CD14-positive monocyte (primary cell): ENCODE measurements at regions not wholly inside any gene's neighbourhood (a gene's known extent, or its start where the extent isn't known, plus 50 kb on each side); places are given as distances from the start of the nearest gene placed in this dataset.

Experiments used
- DNase-seq, 3 donors: peaks; one replicate each; pipeline ENCODE4 v3.0.0-alpha.2; 2011 to 2022
- H2AFZ ChIP-seq: 2 replicates; pipeline ENCODE4 v1.6.0; 2012; ENCODE audit warnings: mild to moderate bottlenecking, low read depth, low read length, inconsistent platforms; ENCODE audit not compliant: insufficient read depth, poor library complexity, severe bottlenecking
- H3K27ac ChIP-seq, 2 donors: 1 replicate in 1 of 2; 2 replicates in 1 of 2; pipeline ENCODE4 v1.5.1; 2012 to 2013; ENCODE audit warnings: low read length in 2 of 2, control low read depth in 1 of 2, inconsistent platforms in 1 of 2, low read depth in 1 of 2, mild to moderate bottlenecking in 1 of 2
- H3K27me3 ChIP-seq, 2 donors: one replicate each; pipeline versions ENCODE4 v1.6.0 to v1.6.1; 2011 to 2013; ENCODE audit warnings: low read length in 2 of 2; ENCODE audit not compliant: control insufficient read depth in 2 of 2, insufficient read depth in 2 of 2
- H3K36me3 ChIP-seq, 2 donors: replicated peaks in 1 of 2; 1 replicate in 1 of 2; 2 replicates in 1 of 2; pipeline versions ENCODE4 v1.5.1 to v1.6.1; 2012 to 2013; ENCODE audit warnings: low read length in 2 of 2, control low read depth in 1 of 2, inconsistent platforms in 1 of 2, mild to moderate bottlenecking in 1 of 2; ENCODE audit not compliant: insufficient read depth in 2 of 2, control insufficient read depth in 1 of 2
- H3K4me1 ChIP-seq, 2 donors: 1 replicate in 1 of 2; 2 replicates in 1 of 2; pipeline versions ENCODE4 v1.5.1 to v1.6.1; 2012 to 2013; ENCODE audit warnings: low read length in 2 of 2, control low read depth in 1 of 2, inconsistent platforms in 1 of 2, mild to moderate bottlenecking in 1 of 2, moderate library complexity in 1 of 2; ENCODE audit not compliant: insufficient read depth in 2 of 2, control insufficient read depth in 1 of 2
- H3K4me2 ChIP-seq: replicated peaks from 2 replicates; pipeline ENCODE3; 2012; ENCODE audit warnings: low read length, moderate library complexity, mild to moderate bottlenecking; ENCODE audit not compliant: poor library complexity, severe bottlenecking; ENCODE audit errors: extremely low read depth
- H3K4me3 ChIP-seq, 3 experiments: fragments of 200-600 bp in 1 of 3; sonication (generic) in 1 of 3; replicated peaks in 1 of 3; 1 replicate in 2 of 3; 2 replicates in 1 of 3; pipeline ENCODE4 v1.5.1; 2011 to 2013; ENCODE audit warnings: low read length in 3 of 3, mild to moderate bottlenecking in 3 of 3, control low read depth in 2 of 3, low read depth in 2 of 3, inconsistent platforms in 1 of 3, moderate library complexity in 1 of 3
- H3K79me2 ChIP-seq: 2 replicates; pipeline ENCODE4 v1.6.0; 2012; ENCODE audit warnings: mild to moderate bottlenecking, control low read depth, inconsistent platforms, low read length, moderate library complexity; ENCODE audit not compliant: insufficient read depth
- H3K9ac ChIP-seq: 2 replicates; pipeline ENCODE4 v1.6.0; 2017; ENCODE audit warnings: low read length, mild to moderate bottlenecking; ENCODE audit not compliant: insufficient read depth, poor library complexity, severe bottlenecking
- H3K9me3 ChIP-seq, 2 donors: replicated peaks in 1 of 2; 1 replicate in 1 of 2; 2 replicates in 1 of 2; pipeline versions ENCODE4 v1.5.1 to v1.6.1; 2012 to 2013; ENCODE audit warnings: low read length in 2 of 2, control low read depth in 1 of 2; ENCODE audit not compliant: control insufficient read depth in 1 of 2, insufficient read depth in 1 of 2
- H4K20me1 ChIP-seq: 2 replicates; pipeline ENCODE4 v1.6.0; 2012; ENCODE audit warnings: mild to moderate bottlenecking, low read length, control low read depth, moderate library complexity; ENCODE audit not compliant: insufficient read depth
- H3K27ac Mint-ChIP-seq, 7 donors: one replicate each; pipeline ENCODE4 v1.8.0; 2020; ENCODE audit warnings: mild to moderate bottlenecking in 7 of 7, mixed read lengths in 7 of 7, moderate library complexity in 6 of 7, inconsistent platforms in 2 of 7
- H3K27me3 Mint-ChIP-seq, 3 donors: one replicate each; pipeline ENCODE4 v1.8.0; 2021 to 2022; ENCODE audit warnings: low read depth in 3 of 3, mild to moderate bottlenecking in 3 of 3, mixed read lengths in 3 of 3, moderate library complexity in 3 of 3, inconsistent platforms in 1 of 3
- H3K36me3 Mint-ChIP-seq, 2 donors: one replicate each; pipeline ENCODE4 v1.8.0; 2020; ENCODE audit warnings: mixed read lengths in 2 of 2, inconsistent platforms in 1 of 2, mild to moderate bottlenecking in 1 of 2
- H3K4me1 Mint-ChIP-seq: one replicate; pipeline ENCODE4 v1.8.0; 2020; ENCODE audit warnings: mild to moderate bottlenecking, mixed read lengths
- H3K4me3 Mint-ChIP-seq, 2 donors: one replicate each; pipeline ENCODE4 v1.8.0; 2020; ENCODE audit warnings: mild to moderate bottlenecking in 2 of 2, mixed read lengths in 2 of 2, moderate library complexity in 1 of 2
- H3K9me3 Mint-ChIP-seq, 7 donors: one replicate each; pipeline ENCODE4 v1.8.0; 2020 to 2022; ENCODE audit warnings: mixed read lengths in 7 of 7, mild to moderate bottlenecking in 6 of 7, moderate library complexity in 6 of 7, inconsistent platforms in 2 of 7
- WGBS: methylation state at CpG from one replicate; pipeline ENCODE4 v1.1.5; 2013; ENCODE audit warnings: missing lambda C conversion rate; ENCODE audit not compliant: insufficient coverage; 5-methylcytosine and 5-hydroxymethylcytosine counted together
- intact Hi-C, 2 donors: fragments of 100-400 bp; cut with micrococcal nuclease; formaldehyde crosslinking; loops; one replicate each; pipeline versions ENCODE4 v1.15.0 to v1.15.1; 2023
- TF ChIP-seq, protein P1 (sequence below): fragments of 200-600 bp; IDR thresholded peaks from one replicate; pipeline ENCODE4 v1.8.0; 2022; ENCODE audit warnings: antibody characterized with exemption, mild to moderate bottlenecking

DNA sequence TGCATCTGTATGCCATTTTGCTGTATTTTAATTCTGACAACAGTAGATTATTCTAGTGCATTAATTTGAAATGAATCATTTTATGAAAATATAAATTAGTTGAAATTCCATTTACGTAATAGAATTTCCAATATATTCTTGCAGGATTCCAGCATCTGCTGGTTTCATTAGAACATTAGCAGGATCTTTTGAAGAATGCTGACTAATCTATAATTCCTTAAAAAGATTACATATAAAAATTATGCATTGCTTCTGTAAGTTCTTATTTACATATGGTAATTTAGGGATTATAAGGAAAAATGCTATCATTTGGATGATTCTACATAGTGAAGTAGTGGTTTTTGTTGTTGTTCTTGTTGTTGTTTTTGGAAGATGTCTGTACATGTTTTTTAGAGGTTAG lies 182.2 kb upstream of the GNPDA2 start:
- H3K27ac Mint-ChIP-seq: no peak overlapping the region
- intact Hi-C loops: no loop called here

DNA sequence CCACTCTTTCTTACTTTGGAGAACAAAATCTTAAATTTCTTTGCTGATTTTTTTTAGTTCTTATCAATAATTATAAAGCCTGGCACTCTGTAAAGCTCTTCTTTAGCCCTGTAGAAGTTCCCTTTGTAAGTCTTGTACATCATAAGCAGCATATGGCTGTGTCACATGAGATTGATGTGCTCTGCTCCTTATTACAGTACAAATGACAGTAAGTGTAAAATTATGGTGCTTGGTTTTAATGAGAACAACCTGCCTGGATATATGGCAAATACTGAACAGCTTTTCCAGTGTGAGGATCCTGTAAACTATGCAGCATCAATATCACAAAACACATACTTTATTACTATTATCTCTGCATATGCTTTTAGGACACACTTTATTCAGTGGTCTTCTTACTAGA lies 145.9 kb upstream of the GNPDA2 start:
- no peaks in the 10 kb centered on the region for H3K79me2 ChIP-seq
- peaks cover 0 to 8% of the 10 kb centered on the region in 2 donors for H3K9me3 ChIP-seq
- no peaks in the 10 kb centered on the region for H3K36me3 ChIP-seq
- H3K4me3 ChIP-seq: no peak overlapping the region
- peaks cover 0 to 5% (median 1%) of the 10 kb centered on the region in 3 donors for H3K27me3 Mint-ChIP-seq
- no peak overlapping the region for H2AFZ ChIP-seq
- H4K20me1 ChIP-seq: no peaks in the 10 kb centered on the region
- no peaks in the 10 kb centered on the region for H3K27me3 ChIP-seq
- no peaks in the 10 kb centered on the region for H3K4me1 ChIP-seq
- peaks cover 0 to 5% (median 2%) of the 10 kb centered on the region in 7 donors for H3K9me3 Mint-ChIP-seq
- H3K4me2 ChIP-seq: no peak overlapping the region
- intact Hi-C loops: no loop called here
- no peak overlapping the region for H3K9ac ChIP-seq
- no peak overlapping the region for H3K4me3 Mint-ChIP-seq
- no peak for DNase-seq
- peaks cover 2% of the 10 kb centered on the region for H3K4me1 Mint-ChIP-seq
- no peaks in the 10 kb centered on the region for H3K36me3 Mint-ChIP-seq
- TF ChIP-seq, protein P1, sequence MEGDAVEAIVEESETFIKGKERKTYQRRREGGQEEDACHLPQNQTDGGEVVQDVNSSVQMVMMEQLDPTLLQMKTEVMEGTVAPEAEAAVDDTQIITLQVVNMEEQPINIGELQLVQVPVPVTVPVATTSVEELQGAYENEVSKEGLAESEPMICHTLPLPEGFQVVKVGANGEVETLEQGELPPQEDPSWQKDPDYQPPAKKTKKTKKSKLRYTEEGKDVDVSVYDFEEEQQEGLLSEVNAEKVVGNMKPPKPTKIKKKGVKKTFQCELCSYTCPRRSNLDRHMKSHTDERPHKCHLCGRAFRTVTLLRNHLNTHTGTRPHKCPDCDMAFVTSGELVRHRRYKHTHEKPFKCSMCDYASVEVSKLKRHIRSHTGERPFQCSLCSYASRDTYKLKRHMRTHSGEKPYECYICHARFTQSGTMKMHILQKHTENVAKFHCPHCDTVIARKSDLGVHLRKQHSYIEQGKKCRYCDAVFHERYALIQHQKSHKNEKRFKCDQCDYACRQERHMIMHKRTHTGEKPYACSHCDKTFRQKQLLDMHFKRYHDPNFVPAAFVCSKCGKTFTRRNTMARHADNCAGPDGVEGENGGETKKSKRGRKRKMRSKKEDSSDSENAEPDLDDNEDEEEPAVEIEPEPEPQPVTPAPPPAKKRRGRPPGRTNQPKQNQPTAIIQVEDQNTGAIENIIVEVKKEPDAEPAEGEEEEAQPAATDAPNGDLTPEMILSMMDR: no peak
- H3K27ac Mint-ChIP-seq: no peak overlapping the region
- H3K27ac ChIP-seq: no peak overlapping the region

More for the DNA sequence above, 182.2 kb upstream of the GNPDA2 start:
- Mint-ChIP-seq H3K27me3 (no peaks in the 10 kb centered on the region), H3K9me3 (peaks cover 0 to 8% (median 0%) of the 10 kb centered on the region in 7 donors), H3K36me3 (no peaks in the 10 kb centered on the region), H3K4me3 (no peak overlapping the region), H3K4me1 (no peaks in the 10 kb centered on the region)
- H3K9me3 ChIP-seq: no peaks in the 10 kb centered on the region
- no peaks in the 10 kb centered on the region for H3K27me3 ChIP-seq
- H3K27ac ChIP-seq: no peak overlapping the region
- H2AFZ ChIP-seq: no peak overlapping the region
- DNase-seq: no peak
- no peak overlapping the region for H3K4me3 ChIP-seq
- no peaks in the 10 kb centered on the region for H4K20me1 ChIP-seq
- TF ChIP-seq, protein P1: no peak
- no peaks in the 10 kb centered on the region for H3K36me3 ChIP-seq
- no peak overlapping the region for H3K4me2 ChIP-seq
- WGBS: no CpG with 5 or more reads among the region's 1 CpG
- no peak overlapping the region for H3K9ac ChIP-seq
- no peaks in the 10 kb centered on the region for H3K79me2 ChIP-seq
- no peaks in the 10 kb centered on the region for H3K4me1 ChIP-seq
